SK-N-DZ (cell line): ENCODE measurements at regions not wholly inside any gene's neighbourhood (a gene's known extent, or its start where the extent isn't known, plus 50 kb on each side); places are given as distances from the start of the nearest gene placed in this dataset.

ENCODE experiments used
- DNase-seq: peaks from one replicate; pipeline ENCODE4 v3.0.0-alpha.2; 2015; ENCODE audit warnings: low spot score
- small RNA-seq, 2 experiments: library from RNA; depleted of rRNA; stranded (forward); fragments of <200 nt; gene quantifications; one replicate each; pipeline ENCODE3, GENCODE V24; 2014

DNA sequence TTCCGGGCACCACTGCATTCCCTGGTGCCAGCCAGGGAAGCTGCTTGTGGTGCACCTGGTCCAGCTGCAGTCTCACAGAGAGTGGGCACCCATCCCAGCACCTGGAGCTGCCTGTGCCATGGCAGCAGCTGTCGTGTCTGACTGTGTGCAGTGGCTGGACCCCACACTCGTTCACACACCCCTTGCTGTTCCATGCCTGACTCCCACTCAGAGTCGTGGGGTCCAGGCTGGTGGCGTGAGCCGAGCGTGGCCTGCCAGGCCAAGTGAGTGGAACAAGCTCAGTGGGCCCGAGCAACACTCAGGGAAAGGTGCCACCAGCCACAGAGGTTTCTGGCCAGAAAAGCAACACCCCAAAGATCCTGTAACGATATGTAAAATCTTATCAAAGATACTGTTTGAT lies 97.2 kb upstream of the KCNK1 start:
- no peak for DNase-seq

- no peak for DNase-seq
Measured at GRCh38 chr1:233518344-233518743, 95.6 kb upstream of the KCNK1 start.

- DNase-seq: no peak
Measured at GRCh38 chr1:233520261-233521191, 93.4 kb upstream of the KCNK1 start.

DNA sequence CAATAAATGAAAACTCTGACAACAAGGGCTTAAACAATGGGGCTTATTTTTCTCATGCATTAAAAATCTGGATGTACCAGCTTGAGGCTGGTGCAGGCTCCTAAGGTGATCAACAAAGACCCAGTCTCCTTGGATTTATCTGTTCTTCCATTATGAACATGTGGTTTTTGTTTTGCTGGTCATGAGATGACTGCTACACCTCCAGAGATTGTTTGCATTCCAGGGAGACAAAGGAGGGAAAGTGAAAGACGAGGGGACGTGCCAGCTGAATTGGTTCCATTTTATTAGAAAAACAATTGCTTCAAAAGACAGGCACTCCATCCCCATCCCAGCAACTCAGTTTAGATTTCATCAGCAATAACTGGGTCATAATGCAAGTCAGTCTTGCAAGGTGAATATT lies 90.9 kb upstream of the KCNK1 start:
- DNase-seq: no peak

GRCh38 chr1:233527818-233528217 lies 86.1 kb upstream of the KCNK1 start:
- DNase-seq: no peak

- DNase-seq: no peak
Measured at GRCh38 chr1:233530665-233531386, 83.1 kb upstream of the KCNK1 start.

- DNase-seq: no peak
Measured at GRCh38 chr1:233540816-233541215, 73.1 kb upstream of the KCNK1 start.

DNA sequence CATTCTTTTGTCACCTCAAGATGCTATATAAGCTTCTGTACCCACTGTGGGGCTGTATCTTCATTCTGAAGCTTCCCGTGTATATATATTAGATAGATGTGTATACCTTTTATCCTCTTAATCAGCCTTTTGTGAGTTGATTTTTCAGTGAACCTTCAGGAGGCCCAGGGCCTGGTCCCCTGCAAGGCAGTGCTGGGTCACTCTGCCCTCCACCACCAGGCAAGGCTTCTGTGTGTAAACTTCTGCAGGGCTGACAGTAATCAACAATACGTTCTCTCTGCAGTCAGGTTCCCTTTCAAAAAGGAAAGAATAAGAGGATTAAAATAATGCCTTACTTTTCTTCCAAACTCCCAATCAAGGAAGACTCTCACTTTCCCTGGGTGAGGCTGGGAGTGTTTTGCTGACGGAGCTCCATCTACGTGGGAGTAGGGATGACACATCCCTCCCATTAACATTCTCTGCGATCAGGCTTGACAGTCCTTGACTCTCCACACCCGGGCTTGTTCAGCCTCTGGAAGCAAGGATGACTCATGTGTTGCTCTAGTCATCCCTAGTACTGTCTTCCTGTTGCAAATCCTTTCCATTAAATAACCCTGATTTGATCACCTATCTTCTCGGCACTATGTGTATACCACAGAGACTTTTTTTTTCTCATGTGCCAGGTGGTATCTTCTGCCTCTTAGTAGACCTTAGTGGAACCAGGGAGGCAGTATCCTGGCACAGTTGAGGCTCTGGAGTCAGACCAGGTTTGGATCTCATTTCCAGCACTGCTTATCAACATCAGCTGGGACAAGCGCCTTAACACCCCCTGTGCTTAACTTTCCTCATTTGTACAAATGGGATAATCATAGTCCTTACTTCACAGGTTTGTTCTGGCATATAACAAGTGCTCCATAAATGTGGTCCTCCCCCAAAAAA lies 70.3 kb upstream of the KCNK1 start:
- DNase-seq: no peak

GRCh38 chr1:233544304-233544703 lies 69.6 kb upstream of the KCNK1 start:
- DNase-seq: no peak

DNA sequence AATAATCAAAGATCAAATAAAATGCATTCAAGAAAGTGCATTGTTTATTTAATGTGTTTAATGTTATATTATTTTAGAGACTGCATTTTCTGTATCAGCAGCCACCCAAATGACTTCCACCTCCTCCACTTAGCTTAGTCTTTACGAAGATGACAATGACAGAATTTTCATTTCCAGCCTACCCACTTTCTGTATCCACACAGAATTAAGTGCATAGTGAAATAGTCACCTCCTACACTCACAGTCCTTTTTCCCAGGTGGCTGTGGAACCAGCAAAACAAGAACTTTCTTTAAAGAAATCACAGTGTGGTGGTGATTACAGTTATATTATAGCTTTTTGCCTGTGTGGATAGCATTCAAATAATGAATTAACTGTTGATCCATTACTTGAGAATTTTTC lies 66.2 kb upstream of the KCNK1 start:
- DNase-seq: no peak

- DNase-seq: no peak
Measured at GRCh38 chr1:233549404-233549803, 64.5 kb upstream of the KCNK1 start.

DNA sequence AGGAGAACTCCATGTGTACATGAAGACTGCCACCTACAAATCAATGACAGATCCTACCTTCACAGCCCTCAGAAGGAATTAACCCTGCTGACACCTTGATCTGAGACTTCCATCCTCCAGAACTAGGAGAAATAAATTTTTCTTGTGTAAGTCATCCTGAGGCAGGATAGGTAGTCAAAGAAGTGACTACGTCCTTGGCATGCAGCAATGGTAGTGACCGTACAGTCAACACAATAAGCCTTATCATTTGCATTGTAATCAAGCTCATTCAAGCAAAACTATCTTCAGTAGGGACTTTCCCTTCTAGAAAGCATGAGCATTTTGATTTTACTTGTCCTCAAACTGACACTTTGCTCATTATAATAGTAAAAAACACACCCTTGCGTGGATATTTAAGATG lies 64.0 kb upstream of the KCNK1 start:
- DNase-seq: no peak

DNA sequence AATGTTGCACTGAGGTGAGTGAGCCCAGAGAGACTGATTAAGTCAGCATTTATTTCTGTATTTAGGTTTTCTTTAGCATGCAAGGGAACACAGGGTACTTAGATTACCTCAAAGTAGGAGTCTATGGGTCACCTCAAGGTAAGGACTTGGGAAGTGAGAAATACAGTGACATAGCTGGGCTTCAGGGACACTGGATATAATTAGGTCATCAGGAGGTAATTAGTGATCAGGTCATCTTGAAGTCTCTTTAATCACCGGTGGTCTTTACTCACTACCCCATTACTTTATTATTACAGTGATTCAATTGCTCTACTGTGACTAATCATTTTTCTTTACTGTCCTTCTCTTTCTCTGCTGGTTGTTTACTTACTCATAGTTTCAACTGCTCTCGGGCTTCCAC lies 59.9 kb upstream of the KCNK1 start:
- DNase-seq: no peak

- DNase-seq: no peak
Measured at GRCh38 chr1:233561708-233562426, 52.0 kb upstream of the KCNK1 start.

Small RNA genes lying in the stretch of these regions (small RNA-seq; reads per million reads assigned to genes)
- gene RNU4-77P: 0 reads per million in 2 experiments
